GM19035 (cell line): ENCODE measurements at regions not wholly inside any gene's neighbourhood (a gene's known extent, or its start where the extent isn't known, plus 50 kb on each side); places are given as distances from the start of the nearest gene placed in this dataset.

Source experiments
- ATAC-seq: cut with Tn5 transposase; IDR thresholded peaks from one replicate; pipeline ENCODE4 v1.9.1; 2021; ENCODE audit not compliant: unreplicated experiment

- ATAC-seq = no peak
These were observed 199.1 kb upstream of the PRKCQ start for GRCh38 chr10:6778992-6779701.

DNA sequence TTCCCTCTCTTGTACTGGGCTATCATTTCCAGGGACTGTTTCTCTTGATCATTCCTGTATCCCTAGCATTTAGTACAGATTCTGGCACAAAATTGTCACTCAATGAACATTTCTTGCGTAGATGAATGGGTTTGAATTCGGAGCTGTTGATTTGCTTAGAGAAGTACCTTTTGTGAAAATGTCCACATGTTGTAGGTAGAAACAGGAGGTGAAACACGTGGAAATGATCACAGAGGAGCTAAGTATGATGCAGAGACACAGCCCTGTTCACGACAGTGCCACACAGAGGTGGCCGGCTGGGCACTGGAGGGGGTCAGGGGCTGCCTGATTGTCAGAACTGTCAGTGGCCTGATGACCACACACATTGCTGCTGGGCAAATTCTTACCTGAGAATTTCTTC is 196.1 kb upstream of the PRKCQ start:
- ATAC-seq = no peak

DNA sequence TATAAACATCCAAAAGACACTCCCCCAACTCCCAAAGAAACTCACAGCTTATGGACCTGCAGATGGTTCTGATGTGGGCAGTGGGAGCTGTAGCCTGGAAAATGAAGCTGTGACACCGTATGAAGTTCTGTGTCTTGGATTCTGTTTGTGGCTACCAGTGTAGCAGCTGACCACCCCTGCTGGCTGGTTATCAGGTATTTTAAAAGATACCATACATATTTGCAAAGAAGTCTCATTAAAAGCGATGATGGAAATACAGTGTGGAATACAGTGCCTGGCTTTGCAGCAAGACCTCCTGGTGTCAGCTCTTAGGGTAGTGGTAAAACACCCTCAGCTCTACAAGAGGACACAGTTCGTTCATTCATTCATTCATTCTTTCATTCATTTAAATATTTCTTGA is 194.3 kb upstream of the PRKCQ start:
- ATAC-seq = no peak

- ATAC-seq = no peak
These were observed 191.3 kb upstream of the PRKCQ start for GRCh38 chr10:6771331-6771730.

DNA sequence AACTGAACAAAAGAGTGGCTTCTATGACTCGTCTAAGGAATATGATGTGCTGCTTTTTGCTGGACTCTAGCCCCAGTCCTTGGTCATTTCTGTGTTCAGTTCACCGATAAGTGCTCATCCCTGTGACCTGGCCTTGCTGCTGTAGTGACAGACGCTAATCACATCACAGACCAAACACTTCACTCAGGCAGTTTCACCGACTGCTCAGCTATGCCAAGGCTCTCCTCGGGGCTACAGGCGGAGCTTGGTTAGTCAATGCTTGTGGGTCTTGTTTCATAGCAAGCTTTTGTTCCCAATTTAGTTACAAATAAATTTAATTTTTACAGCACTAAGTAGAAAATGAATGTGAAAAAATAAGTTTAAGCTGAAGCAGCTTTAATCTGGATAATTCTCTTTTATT is 190.8 kb upstream of the PRKCQ start:
- ATAC-seq = no peak

DNA sequence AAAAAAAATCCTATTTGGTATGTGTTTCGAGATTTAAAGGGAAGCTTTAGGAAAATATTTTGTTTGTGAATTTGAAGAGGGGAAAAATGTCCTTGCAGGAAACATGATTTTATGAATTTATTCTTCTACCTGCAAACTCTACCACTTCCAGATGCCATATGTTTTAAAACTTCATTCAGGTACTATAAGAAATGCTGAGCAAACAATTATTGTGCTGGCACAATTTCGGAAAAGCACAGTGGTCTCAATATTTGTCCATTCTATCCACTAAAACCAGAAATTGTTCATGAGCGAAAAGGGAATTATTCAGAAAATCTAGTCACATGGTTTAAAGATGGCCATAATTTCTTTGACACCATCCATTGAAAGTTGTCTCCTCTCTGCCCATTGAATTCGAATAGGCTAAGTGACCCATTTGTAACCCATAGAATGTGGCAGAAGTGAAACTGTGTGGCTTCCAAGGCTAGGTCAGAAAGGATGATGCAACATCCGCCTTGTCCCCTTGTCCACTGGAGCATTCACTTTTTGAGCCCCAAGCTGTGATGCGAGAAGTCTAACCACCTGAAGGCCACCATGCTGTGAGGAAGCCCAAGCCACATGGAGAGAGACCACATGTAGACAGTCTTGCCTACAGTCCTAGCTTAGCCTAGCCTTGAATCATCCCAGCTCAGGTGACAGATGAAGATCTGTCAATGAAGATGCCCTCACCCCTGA is 189.8 kb upstream of the PRKCQ start:
- ATAC-seq = no peak

- no peak for ATAC-seq
These were observed 186.2 kb upstream of the PRKCQ start for GRCh38 chr10:6766131-6766801.

DNA sequence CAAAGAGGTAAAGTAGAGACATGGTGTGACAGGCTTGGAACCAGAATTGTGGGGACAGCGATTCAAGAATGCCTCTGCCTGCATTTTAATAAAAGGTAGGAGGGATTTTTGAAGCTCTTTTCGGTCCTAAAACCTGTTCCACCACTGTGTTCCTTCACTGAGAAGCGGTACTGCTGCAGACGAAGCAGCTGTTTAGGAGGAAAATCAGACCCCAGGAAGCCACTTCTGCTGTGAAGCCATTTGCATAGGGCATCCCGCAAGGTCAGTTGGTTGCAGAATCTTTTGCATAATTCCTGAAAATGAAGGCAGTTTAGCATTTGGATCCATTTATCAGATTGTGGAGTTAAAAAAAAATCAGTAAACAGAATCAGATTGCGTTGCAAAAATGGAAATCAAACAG is 183.3 kb upstream of the PRKCQ start:
- no peak for ATAC-seq

DNA sequence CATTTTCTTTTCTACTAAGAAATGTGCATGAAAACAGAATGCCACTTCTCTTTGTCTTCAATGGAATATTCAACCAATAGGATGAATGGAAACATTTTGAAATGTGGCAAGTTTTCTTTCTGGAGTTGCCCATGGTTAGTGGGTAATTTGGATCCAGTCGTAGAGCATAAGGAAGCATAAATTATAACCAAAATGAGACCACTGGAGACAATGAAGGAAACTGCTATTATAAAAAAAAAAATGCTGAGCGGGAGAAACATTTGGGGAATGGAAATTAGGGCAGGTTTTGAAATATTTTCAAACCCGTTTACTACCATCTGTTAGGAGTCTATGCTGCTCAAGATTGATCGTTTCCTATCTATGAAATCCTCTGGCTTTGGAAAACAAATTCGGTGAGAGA is 182.9 kb upstream of the PRKCQ start:
- ATAC-seq = no peak

DNA sequence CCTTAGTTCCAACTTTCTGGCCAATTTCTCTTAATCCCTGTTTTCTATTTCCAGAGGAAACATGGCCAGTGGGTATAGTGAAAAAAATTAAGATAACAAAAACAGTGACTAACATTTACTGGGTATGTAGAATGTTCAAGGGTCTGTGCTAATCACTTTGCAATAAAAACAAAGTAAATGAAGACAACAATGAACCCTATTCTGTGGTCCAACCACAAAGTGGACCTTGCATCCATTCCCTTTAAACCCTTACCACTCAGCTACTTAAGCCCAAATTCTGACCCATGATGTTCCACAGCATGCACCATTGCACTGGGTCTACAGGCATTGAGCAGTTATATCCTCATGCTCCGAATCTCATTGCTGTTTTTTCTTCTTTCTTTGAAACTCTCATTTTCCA is 179.9 kb upstream of the PRKCQ start:
- ATAC-seq = no peak

DNA sequence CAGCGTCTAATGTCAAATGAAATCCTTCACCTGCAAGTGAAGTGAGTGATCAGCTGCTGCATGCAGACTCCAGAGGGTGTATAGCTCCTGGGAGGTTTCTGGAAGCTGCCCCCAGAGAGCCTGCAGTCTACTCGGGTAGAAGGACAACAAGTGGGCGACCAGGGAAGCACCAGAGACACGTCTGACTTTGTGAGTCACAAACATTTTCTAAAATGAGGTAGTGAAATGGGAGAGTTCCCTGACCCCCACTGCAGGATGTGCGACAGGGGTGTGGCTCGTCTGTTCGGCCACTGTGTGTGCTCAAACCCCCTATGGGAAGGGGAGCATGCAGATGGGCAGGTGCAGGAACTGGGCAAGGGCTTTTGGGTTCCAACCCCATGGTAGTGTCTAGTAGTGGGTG is 177.1 kb upstream of the PRKCQ start:
- ATAC-seq = no peak

DNA sequence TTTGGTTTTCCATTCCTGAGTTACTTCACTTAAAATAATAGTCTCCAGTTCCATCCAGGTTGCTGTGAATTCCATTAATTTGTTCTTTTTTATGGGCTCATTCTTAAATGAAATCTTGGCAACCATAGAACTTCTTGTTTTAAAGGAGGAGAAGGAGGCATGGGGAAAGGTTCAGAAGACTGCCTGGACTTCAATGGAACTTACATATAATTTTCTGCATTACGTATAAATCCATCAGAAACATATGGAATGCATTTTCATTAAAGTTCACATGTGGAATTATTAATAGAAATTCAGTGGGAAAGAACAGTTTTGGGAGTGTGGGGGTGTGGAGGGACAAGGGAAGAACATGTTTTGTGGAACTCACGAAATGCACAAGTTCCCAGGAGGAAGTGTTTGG is 176.6 kb upstream of the PRKCQ start:
- no peak for ATAC-seq

- peak; percentile 76 for ATAC-seq
These were observed 175.8 kb upstream of the PRKCQ start for GRCh38 chr10:6755781-6756460.

- no peak for ATAC-seq
These were observed 173.6 kb upstream of the PRKCQ start for GRCh38 chr10:6753644-6754043.

- ATAC-seq = no peak
These were observed 171.3 kb upstream of the PRKCQ start for GRCh38 chr10:6751363-6751762.

DNA sequence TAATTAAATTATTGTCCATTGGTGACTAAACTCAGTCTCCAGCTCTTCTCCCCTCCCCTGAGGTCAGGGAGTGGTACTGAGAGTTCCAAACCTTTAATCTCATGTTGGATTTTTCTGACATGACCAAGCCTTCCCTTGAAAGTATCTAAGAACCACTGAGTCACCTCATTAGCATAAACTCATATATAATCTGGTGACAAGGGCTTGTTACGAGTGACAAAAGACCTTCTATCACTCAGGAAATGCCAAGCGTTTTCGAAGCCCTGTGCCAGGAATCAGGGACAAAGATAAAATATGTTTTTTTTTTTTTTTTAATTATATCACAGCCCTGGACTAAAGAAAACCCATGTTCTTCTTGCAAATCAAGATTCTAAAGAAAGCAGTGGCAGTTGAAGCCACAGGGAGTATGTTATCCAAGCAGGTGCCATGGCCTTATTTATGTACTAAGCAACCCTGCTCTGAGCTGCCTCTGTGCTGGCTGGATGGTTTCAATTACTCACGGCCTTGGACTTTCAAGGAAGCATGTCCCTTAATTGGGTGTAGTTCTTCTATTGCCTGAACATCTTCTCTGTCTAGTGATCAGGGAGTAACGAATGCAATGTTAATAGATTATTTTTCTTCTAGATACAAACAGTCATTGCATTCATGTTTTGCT is 169.0 kb upstream of the PRKCQ start:
- ATAC-seq = no peak

GRCh38 chr10:6748029-6748428 is 168.0 kb upstream of the PRKCQ start:
- ATAC-seq = no peak

- ATAC-seq = no peak
These were observed 166.7 kb upstream of the PRKCQ start for GRCh38 chr10:6746782-6747181.

DNA sequence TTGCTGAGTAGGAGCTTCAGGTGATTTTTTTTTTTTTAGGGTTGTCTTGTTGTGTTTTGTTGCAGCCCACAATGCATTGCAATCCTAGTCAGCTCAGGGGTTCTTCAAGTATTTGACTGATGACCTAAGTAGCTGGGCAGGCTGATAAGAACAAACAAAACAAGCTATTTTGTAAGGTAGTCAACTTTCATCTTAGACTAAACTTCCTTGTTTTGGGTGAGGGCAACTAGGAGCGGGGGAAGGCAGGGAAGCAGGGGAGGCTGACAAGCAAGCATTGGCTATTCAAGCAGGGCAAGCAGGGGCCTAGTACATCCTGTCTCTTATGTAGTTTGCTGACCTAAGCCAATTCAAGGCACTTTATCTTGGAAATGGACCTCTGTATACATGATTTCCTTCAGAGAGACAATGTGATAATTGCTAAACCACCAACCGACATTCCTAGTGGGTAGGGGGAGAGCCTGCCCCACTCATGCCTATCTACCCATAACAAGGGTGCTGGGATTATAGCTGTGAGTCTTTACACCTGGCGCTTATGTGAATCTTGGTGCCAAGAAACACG is 163.3 kb upstream of the PRKCQ start:
- ATAC-seq = no peak

DNA sequence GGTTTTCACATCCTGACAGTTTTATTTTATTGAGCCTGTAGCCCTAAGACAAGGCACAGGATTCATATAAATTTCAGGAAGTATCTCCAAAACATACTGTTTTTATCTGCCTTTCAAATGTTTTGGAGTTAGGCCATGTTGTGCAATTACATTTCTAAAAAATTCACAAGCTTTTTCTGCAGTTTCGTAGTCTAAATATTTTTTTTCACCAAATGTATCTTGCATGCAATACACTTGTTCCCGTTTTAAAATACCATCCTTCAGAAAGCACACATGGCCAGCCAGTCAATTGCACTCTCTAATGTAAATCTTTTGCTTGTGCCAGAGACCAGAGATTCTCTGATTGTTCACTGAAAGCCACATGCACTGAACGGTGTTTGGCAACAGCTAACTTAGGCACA is 161.5 kb upstream of the PRKCQ start:
- ATAC-seq = no peak
